ENCODE measurements at regions not wholly inside any gene's neighbourhood (a gene's known extent, or its start where the extent isn't known, plus 50 kb on each side); places are given as distances from the start of the nearest gene placed in this dataset.
"Not testable (repeated sequence)": the region's sequence is repeated elsewhere in the genome, so short reads cannot be mapped to it uniquely, and the experiment has no call there.

DNA sequence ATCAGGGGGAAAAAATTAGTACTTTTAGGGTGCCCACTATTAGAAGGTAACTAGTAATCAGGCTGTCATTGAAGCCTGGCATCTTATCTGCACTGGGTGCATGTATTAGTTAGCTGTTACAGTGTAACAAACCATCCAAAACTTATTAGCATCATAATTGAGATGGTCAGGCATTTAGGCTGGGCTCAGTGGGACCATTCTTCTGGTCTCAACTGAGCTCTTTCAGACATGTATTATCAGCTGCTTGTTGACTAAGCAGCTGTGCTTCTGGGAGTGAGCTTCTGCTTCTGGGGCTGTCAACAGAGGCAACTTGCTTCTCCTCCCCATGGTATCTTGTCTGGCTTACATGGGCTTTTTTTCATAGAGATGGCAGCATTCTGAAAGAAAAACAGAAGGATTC is 154.0 kb upstream of the ZNF92 start:
- H3K4me3 ChIP-seq: no peak overlapping the region
- H3K9me3 ChIP-seq: no peaks in the 10 kb centered on the region
- H3K36me3 ChIP-seq (ENCODE audit: low read depth): no peaks in the 10 kb centered on the region
- no peaks in the 10 kb centered on the region for H3K4me1 ChIP-seq (ENCODE audit: low read depth)
- TF ChIP-seq CTCF (IDR thresholded peaks at IDR 0.05): no peak
- intact Hi-C loops (cut with DNase I, micrococcal nuclease): no loop called here
- no peak for ATAC-seq
- no peak for DNase-seq

- TF ChIP-seq CTCF (IDR thresholded peaks at IDR 0.05): no peak
- Histone ChIP-seq H3K4me3 (no peak overlapping the region), H3K4me1 (ENCODE audit: low read depth) (no peaks in the 10 kb centered on the region), H3K36me3 (ENCODE audit: low read depth) (no peaks in the 10 kb centered on the region), H3K9me3 (no peaks in the 10 kb centered on the region)
- intact Hi-C loops (cut with DNase I, micrococcal nuclease): no loop called here
- DNase-seq: peak; percentile 51 to 82 (median 56)
- ATAC-seq: peak; percentile 96
Measured at GRCh38 chr7:65216469-65216868, 157.2 kb upstream of the ZNF92 start.

DNA sequence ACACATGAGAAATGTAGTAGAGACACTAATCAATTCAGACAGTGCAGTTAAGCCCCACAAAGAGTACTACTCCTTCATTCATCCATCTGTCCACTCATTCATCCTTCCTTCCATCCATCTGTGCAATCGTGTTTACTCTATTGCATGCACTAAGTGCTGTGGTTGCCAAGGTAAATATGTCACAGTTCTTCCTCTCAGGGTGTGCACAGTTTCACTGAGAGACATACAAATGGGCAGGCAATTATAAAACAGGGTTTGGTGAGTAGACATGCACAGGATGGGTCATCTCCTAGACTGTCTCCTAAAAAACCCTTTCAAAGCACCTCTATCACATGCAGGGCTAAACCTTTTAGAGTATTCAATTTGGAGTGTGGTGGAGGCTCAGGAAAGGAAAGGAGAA is 160.4 kb upstream of the ZNF92 start:
- H3K4me3 ChIP-seq; intact Hi-C loops (cut with DNase I, micrococcal nuclease); DNase-seq; H3K4me1 ChIP-seq (ENCODE audit: low read depth); H3K36me3 ChIP-seq (ENCODE audit: low read depth); H3K9me3 ChIP-seq: not testable (repeated sequence)
- peak; percentile 54 for ATAC-seq

GRCh38 chr7:65199221-65199620 is 174.4 kb upstream of the ZNF92 start:
- ATAC-seq; H3K36me3 ChIP-seq (ENCODE audit: low read depth); DNase-seq; H3K9me3 ChIP-seq; H3K4me3 ChIP-seq; intact Hi-C loops (cut with DNase I, micrococcal nuclease); H3K4me1 ChIP-seq (ENCODE audit: low read depth): not testable (repeated sequence)

GRCh38 chr7:65193334-65194058 is 180.2 kb upstream of the ZNF92 start:
- ATAC-seq: peak; percentile 75
- H3K36me3 ChIP-seq (ENCODE audit: low read depth); H3K9me3 ChIP-seq; DNase-seq; H3K4me1 ChIP-seq (ENCODE audit: low read depth); intact Hi-C loops (cut with DNase I, micrococcal nuclease); H3K4me3 ChIP-seq: not testable (repeated sequence)

DNA sequence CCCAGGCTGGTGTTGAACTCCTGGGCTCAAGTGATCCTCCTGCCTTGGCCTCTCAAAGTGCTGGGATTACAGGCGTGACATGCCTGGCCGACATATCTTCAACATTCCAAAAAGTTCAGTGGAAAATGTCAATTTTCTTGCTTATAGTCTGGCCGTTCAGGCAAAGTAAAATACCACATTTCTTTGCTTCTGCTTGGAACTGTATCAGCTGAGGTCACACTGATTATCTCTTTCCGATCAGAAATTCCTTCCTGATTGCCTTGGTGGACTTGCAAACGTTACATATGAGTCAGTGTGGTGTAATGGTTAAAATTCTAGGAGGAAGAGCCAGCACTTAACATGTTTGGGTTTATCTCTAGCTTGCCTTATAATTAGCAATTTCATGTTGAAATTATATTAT is 170.6 kb upstream of the ERV3-1 start:
- ATAC-seq; H3K36me3 ChIP-seq (ENCODE audit: low read depth); intact Hi-C loops (cut with DNase I, micrococcal nuclease); DNase-seq; H3K9me3 ChIP-seq; H3K4me3 ChIP-seq; H3K4me1 ChIP-seq (ENCODE audit: low read depth): not testable (repeated sequence)

DNA sequence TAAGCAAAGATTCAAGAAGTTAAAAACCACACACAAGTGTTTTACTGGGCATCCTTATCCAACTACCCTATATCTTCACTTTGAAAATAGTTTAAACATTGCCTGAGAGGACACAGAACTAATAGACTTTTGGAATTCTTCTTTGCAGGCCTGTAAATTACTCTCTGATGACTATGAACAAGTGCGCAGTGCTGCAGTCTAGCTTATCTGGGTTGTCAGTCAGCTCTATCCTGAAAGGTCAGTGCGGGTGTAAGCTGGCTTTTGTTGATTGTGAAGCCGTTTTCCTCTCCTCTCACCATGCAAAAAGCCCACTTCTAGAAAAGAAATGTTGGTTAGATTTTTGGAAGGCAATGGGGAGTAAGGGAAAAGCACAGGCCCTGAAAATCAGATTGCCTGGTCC is 143.6 kb upstream of the ERV3-1 start:
- H3K9me3 ChIP-seq; intact Hi-C loops (cut with DNase I, micrococcal nuclease); H3K36me3 ChIP-seq (ENCODE audit: low read depth); DNase-seq; H3K4me1 ChIP-seq (ENCODE audit: low read depth); H3K4me3 ChIP-seq; ATAC-seq: not testable (repeated sequence)

DNA sequence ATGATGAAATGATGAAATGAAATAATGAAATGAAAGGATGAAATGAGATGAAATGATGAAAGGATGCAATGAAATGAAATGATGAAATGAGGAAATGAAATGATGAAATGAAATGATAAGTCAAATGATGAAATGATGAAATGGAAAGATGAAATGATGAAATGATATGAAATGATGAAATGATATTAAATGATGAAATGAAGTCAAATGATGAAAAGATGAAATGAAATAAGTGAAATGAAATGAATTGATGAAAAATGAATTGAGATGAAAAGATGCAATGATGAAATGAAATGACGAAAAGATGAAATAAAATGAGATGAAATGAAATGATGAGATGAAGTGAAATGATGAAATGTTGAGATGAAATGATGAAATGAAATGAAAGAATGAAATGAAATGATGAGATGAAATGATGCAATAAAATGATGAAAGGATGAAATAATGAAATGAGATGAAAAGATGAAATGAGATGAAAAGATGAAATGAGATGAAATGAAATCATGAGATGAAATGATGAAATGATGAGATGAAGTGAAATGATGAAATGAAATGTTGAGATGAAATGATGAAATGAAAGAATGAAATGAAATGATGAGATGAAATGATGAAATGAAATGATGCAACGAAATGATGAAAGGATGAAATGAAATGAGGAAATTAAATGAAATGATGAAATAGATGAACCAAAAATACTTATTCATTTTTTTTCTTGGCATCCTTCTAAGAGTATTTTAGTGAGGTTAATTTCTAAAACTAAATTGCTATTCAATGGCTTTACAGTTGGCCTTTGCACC is 139.8 kb upstream of the ERV3-1 start:
- H3K36me3 ChIP-seq (ENCODE audit: low read depth); ATAC-seq; H3K9me3 ChIP-seq; DNase-seq; H3K4me3 ChIP-seq; intact Hi-C loops (cut with DNase I, micrococcal nuclease); H3K4me1 ChIP-seq (ENCODE audit: low read depth): not testable (repeated sequence)

DNA sequence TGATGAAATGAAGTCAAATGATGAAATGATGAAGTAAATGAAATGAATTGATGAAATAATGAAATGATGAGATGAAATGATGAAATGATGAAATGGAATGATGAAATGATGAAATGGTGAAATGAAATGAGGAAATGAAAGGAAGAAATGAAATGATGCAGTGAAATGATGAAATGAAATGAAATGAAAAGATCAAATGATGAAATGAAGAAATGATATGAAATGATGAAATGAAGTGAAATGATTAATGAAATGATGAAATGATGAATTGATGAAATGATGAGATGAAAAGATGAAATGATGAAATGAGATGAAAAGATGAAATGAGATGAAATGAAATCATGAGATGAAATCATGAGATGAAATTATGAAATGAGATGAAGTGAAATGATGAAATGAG is 139.2 kb upstream of the ERV3-1 start:
- H3K9me3 ChIP-seq; H3K4me3 ChIP-seq; intact Hi-C loops (cut with DNase I, micrococcal nuclease); H3K36me3 ChIP-seq (ENCODE audit: low read depth); H3K4me1 ChIP-seq (ENCODE audit: low read depth); DNase-seq; ATAC-seq: not testable (repeated sequence)

DNA sequence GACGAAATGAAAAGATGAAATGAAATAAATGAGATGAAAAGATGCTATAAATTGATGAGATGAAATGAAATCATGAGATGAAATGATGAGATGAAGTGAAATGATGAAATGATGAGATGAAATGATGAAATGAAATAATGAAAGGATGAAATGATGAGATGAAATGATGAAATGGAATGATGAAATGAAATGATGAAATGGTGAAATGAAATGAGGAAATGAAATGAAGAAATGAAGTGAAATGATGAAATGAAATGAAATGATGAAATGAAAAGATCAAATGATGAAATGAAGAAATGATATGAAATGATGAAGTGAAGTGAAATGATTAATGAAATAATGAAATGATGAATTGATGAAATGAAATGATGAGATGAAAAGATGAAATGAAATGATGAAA is 138.5 kb upstream of the ERV3-1 start:
- H3K4me3 ChIP-seq; H3K4me1 ChIP-seq (ENCODE audit: low read depth); ATAC-seq; H3K9me3 ChIP-seq; DNase-seq; H3K36me3 ChIP-seq (ENCODE audit: low read depth); intact Hi-C loops (cut with DNase I, micrococcal nuclease): not testable (repeated sequence)

DNA sequence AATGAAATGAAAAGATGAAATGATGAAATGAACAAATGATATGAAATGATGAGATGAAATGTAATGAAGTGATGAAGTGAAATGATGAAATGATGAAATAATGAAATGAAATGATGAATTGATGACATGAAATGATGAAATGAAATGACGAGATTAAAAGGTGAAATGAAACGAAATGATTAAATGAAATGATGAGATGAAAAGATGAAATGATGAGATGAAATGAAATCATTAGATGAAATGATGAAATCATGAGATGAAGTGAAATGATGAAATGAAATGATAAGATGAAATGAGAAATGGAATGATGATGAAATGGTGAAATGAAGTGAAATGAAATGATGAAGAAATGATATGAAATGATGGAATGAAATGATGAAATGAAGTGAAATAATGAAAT is 138.1 kb upstream of the ERV3-1 start:
- ATAC-seq; DNase-seq; intact Hi-C loops (cut with DNase I, micrococcal nuclease); H3K4me1 ChIP-seq (ENCODE audit: low read depth); H3K9me3 ChIP-seq; H3K4me3 ChIP-seq; H3K36me3 ChIP-seq (ENCODE audit: low read depth): not testable (repeated sequence)

DNA sequence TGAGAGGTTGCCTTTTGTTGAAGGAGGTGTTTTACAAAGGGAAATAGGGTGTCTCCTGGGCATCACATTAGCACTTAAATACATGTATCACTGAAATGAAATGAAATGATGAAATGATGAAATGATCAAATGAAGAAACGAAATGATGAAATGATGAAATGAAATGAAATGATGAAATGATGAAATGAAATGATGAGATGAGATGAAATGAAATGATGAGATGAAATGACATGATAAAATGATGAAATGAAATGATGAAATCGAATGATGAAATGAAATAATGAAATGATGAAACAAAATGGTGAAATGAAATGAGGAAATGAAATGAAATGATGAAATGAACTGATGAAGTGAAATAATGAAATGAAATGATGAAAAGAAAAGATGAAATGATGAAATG is 137.6 kb upstream of the ERV3-1 start:
- intact Hi-C loops (cut with DNase I, micrococcal nuclease); ATAC-seq: not testable (repeated sequence)

More for the DNA sequence above, 137.6 kb upstream of the ERV3-1 start:
- not testable (repeated sequence) for H3K4me3 ChIP-seq; H3K36me3 ChIP-seq (ENCODE audit: low read depth); DNase-seq; H3K4me1 ChIP-seq (ENCODE audit: low read depth); H3K9me3 ChIP-seq
